ENCODE measurements at regions not wholly inside any gene's neighbourhood (a gene's known extent, or its start where the extent isn't known, plus 50 kb on each side); places are given as distances from the start of the nearest gene placed in this dataset.

- in situ Hi-C loops (cut with HindIII; ENCODE audit: low sequenced_read_pairs), result no loop called here
- H3K4me3 ChIP-seq (ENCODE audit: low read depth, low read length), result no peak overlapping the region
- TF ChIP-seq CTCF (IDR thresholded peaks at IDR 0.05; ENCODE audit: low read depth, low read length), result no peak
- no peak for DNase-seq (ENCODE audit: low read depth, low spot score)
These were observed 307.0 kb upstream of the IRX5 start for GRCh38 chr16:54623636-54624035.

DNA sequence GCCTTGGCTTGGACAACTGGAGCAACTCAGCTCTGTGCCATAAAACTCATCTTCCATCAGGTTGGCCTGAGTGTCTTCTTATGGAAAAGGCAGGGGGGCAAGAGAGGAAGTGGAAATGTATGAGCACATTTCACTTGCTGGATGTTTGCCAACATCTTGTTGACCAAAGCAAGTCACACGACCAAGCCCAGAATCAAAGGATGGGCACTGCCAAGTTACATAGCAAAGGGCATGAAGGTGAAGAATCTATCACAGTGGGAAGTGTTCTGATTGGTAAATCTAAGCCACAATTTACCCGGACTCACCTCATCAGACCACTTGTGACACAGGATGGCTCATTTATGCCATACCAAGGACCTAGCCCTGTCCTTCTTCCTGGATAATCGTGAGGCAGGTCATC lies 310.5 kb upstream of the IRX5 start:
- in situ Hi-C loops (cut with HindIII; ENCODE audit: low sequenced_read_pairs), result no loop called here
- no peak overlapping the region for H3K4me3 ChIP-seq (ENCODE audit: low read depth, low read length)
- no peak for DNase-seq (ENCODE audit: low read depth, low spot score)
- no peak for TF ChIP-seq CTCF (IDR thresholded peaks at IDR 0.05; ENCODE audit: low read depth, low read length)

GRCh38 chr16:54616610-54617009 lies 314.1 kb upstream of the IRX5 start:
- in situ Hi-C loops (cut with HindIII; ENCODE audit: low sequenced_read_pairs), result no loop called here
- H3K4me3 ChIP-seq (ENCODE audit: low read depth, low read length), result no peak overlapping the region
- TF ChIP-seq CTCF (IDR thresholded peaks at IDR 0.05; ENCODE audit: low read depth, low read length), result no peak
- no peak for DNase-seq (ENCODE audit: low read depth, low spot score)

DNA sequence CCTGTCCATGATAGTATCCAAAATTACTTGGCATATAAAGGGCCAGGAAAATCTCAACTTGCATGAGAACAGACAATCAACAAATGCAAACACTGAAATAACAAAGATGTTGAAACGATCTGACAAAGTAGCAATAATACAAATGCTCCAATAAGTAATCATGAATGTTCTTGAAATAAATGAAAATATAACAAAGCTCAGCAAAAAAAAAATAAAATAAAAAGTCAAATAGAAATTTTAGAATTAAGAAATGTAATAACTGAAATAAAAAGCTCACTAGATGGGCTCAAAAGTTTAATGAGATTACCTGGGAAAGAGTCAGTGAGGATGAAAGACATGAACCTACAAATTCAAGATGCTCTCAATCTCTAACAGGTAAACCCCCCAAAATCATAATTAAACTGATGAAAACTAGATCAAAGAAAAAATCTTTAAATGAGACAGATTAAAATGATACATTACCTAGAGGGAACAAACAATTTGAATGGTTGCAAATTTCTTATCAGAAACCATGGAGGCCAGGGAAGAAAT lies 319.0 kb upstream of the IRX3 start:
- no peak for TF ChIP-seq CTCF (IDR thresholded peaks at IDR 0.05; ENCODE audit: low read depth, low read length)
- no peak for DNase-seq (ENCODE audit: low read depth, low spot score)
- in situ Hi-C loops (cut with HindIII; ENCODE audit: low sequenced_read_pairs), result no loop called here
- H3K4me3 ChIP-seq (ENCODE audit: low read depth, low read length), result no peak overlapping the region

DNA sequence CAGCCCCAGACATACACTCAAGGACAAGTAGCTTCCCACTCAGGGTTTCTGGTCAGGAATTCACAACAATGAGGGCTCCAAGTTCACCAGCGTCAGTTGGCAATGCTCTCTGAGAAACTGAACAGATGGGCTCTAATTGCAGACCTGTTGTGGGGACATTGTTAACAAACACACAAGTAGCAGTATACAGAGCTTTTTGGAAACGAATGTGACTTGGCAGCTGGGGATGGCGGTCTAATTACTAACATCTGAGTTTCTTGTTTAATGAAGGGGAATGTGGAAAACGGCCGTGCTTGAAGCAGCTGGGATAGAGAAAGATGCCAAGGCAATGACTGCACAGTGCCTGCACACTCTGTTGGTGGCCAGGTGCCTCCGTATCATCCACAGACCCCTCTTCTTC lies 316.1 kb upstream of the IRX3 start:
- DNase-seq (ENCODE audit: low read depth, low spot score), result no peak
- in situ Hi-C loops (cut with HindIII; ENCODE audit: low sequenced_read_pairs), result no loop called here

GRCh38 chr16:54597222-54597621 lies 310.6 kb upstream of the IRX3 start:
- DNase-seq (ENCODE audit: low read depth, low spot score), result no peak
- no peak for TF ChIP-seq CTCF (IDR thresholded peaks at IDR 0.05; ENCODE audit: low read depth, low read length)
- in situ Hi-C loops (cut with HindIII; ENCODE audit: low sequenced_read_pairs), result no loop called here
- H3K4me3 ChIP-seq (ENCODE audit: low read depth, low read length), result no peak overlapping the region

More for the DNA sequence above, 316.1 kb upstream of the IRX3 start:
- no peak overlapping the region for H3K4me3 ChIP-seq (ENCODE audit: low read depth, low read length)
- no peak for TF ChIP-seq CTCF (IDR thresholded peaks at IDR 0.05; ENCODE audit: low read depth, low read length)

- no peak for TF ChIP-seq CTCF (IDR thresholded peaks at IDR 0.05; ENCODE audit: low read depth, low read length)
- DNase-seq (ENCODE audit: low read depth, low spot score), result no peak
- in situ Hi-C loops (cut with HindIII; ENCODE audit: low sequenced_read_pairs), result no loop called here
- no peak overlapping the region for H3K4me3 ChIP-seq (ENCODE audit: low read depth, low read length)
These were observed 309.0 kb upstream of the IRX3 start for GRCh38 chr16:54595621-54596020.

Data from astrocyte of the spinal cord (primary cell).